Chondrocyte (in vitro differentiated cells): ENCODE measurements at regions not wholly inside any gene's neighbourhood (a gene's known extent, or its start where the extent isn't known, plus 50 kb on each side); places are given as distances from the start of the nearest gene placed in this dataset.
"Not testable (repeated sequence)": the region's sequence is repeated elsewhere in the genome, so short reads cannot be mapped to it uniquely, and the experiment has no call there.

Source experiments
- DNase-seq: peaks from one replicate; pipeline ENCODE4 v3.0.0; 2021; ENCODE audit warnings: mixed read lengths, low spot score
- H3K27ac Mint-ChIP-seq: one replicate; pipeline ENCODE4 v1.8.0; 2021; ENCODE audit warnings: mild to moderate bottlenecking, moderate library complexity, mixed read lengths; ENCODE audit not compliant: unreplicated experiment
- H3K27me3 Mint-ChIP-seq: 2 replicates; pipeline ENCODE4 v1.8.0; 2021; ENCODE audit warnings: low read depth, mixed read lengths
- H3K36me3 Mint-ChIP-seq: 2 replicates; pipeline ENCODE4 v1.8.0; 2021; ENCODE audit warnings: low read depth, mixed read lengths
- H3K4me1 Mint-ChIP-seq: 2 replicates; pipeline ENCODE4 v1.8.0; 2021; ENCODE audit warnings: low read depth, mild to moderate bottlenecking, mixed read lengths
- H3K4me3 Mint-ChIP-seq: one replicate; pipeline ENCODE4 v1.8.0; 2021; ENCODE audit warnings: mild to moderate bottlenecking, moderate library complexity, mixed read lengths; ENCODE audit not compliant: unreplicated experiment
- H3K9me3 Mint-ChIP-seq: 2 replicates; pipeline ENCODE4 v1.8.0; 2021; ENCODE audit warnings: low read depth, mixed read lengths
- CTCF ChIP-seq: fragments of 200-600 bp; sonication (generic); IDR thresholded peaks from 2 replicates; pipeline ENCODE4 v1.5.0; 2021; ENCODE audit warnings: antibody characterized with exemption, mild to moderate bottlenecking, moderate library complexity

GRCh38 chr12:33944703-33945437 is 77.4 kb upstream of the ALG10 start:
- no peak for TF ChIP-seq CTCF
- Mint-ChIP-seq H3K9me3 (peaks cover 22% of the 10 kb centered on the region), H3K36me3 (peaks cover 1% of the 10 kb centered on the region), H3K4me3 (no peak overlapping the region), H3K27ac (no peak overlapping the region), H3K27me3 (no peaks in the 10 kb centered on the region), H3K4me1 (no peaks in the 10 kb centered on the region)
- no peak for DNase-seq

GRCh38 chr12:33945438-33945784 is 76.9 kb upstream of the ALG10 start:
- Mint-ChIP-seq H3K4me1 (no peaks in the 10 kb centered on the region), H3K27me3 (no peaks in the 10 kb centered on the region), H3K27ac (no peak overlapping the region), H3K9me3 (peaks cover 28% of the 10 kb centered on the region), H3K36me3 (peaks cover 1% of the 10 kb centered on the region), H3K4me3 (no peak overlapping the region)
- DNase-seq, result no peak
- no peak for TF ChIP-seq CTCF

GRCh38 chr12:33966219-33966618 is 56.1 kb upstream of the ALG10 start:
- H3K27ac Mint-ChIP-seq, H3K27me3 Mint-ChIP-seq, H3K4me3 Mint-ChIP-seq, H3K9me3 Mint-ChIP-seq, H3K36me3 Mint-ChIP-seq, H3K4me1 Mint-ChIP-seq, DNase-seq: not testable (repeated sequence)

- no peak overlapping the region for H3K4me3 Mint-ChIP-seq
- no peak for DNase-seq
- H3K9me3 Mint-ChIP-seq, result peaks cover 13% of the 10 kb centered on the region
- no peak overlapping the region for H3K27ac Mint-ChIP-seq
- TF ChIP-seq CTCF, result no peak
- H3K27me3 Mint-ChIP-seq, result no peaks in the 10 kb centered on the region
- no peaks in the 10 kb centered on the region for H3K36me3 Mint-ChIP-seq
- H3K4me1 Mint-ChIP-seq, result no peaks in the 10 kb centered on the region
Observed at GRCh38 chr12:33967760-33968159, 54.5 kb upstream of the ALG10 start.
